Activated T-cell treated with anti-CD3 and anti-CD28 coated beads for 1 hour (primary cell): ENCODE measurements at regions not wholly inside any gene's neighbourhood (a gene's known extent, or its start where the extent isn't known, plus 50 kb on each side); places are given as distances from the start of the nearest gene placed in this dataset.
"Not testable (repeated sequence)": the region's sequence is repeated elsewhere in the genome, so short reads cannot be mapped to it uniquely, and the experiment has no call there.

Source experiments
- DNase-seq: peaks from one replicate; pipeline ENCODE4 v3.0.0-alpha.2; 2020; ENCODE audit warnings: low read depth

DNA sequence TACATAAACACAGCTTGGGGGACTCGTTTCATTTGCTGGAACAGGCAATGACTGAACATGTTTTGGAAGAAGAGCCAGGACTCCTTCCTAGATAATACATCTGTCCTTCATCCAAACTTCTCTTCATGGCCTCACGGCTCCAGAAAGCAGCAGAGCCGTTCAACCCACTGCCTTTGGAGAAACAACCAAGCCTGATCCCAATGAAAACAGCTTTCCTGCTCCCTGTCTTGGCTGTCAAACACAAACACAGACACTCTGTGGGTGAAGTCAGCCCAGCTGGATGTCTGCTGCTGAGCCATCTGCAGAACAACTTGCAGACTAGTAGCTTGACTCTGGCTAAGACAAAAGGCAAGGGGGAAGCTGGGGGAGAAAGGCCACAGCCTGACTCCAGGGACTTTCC is 345.1 kb upstream of the PSMD7 start:
- DNase-seq, result no peak

DNA sequence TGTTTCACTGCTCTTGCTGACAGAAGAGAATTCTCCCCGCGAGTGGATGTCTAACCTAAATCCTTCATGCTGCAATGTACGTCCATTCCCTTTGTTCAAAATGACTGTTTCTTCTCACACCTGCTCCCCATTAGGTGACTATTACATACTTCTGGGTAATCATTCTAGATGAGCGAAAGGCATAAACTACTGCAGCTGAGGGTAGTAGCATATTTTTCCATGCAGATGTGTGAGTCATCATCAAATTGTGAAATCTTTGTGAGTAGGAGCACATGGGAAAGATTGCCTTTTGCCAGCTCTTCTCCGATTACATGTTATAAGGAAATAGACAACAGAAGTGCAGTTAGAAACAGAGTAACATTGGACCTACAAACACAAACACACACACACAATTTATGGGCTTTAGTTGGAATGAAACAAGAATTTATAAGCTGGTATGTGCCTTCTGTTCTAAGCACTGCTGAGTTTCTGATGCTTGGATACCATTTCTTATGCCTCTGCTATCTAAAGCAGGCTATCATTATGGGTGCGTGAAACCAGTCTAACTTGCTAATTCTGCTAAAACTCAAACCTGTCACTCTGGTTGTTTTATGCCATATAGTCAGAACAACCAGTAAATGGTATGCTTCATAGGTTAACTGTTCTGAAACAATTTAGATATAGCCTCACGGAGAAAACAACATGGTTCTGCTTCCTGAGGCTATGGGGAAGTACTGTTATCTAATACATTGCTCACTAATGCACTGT is 346.9 kb upstream of the PSMD7 start:
- no peak for DNase-seq

DNA sequence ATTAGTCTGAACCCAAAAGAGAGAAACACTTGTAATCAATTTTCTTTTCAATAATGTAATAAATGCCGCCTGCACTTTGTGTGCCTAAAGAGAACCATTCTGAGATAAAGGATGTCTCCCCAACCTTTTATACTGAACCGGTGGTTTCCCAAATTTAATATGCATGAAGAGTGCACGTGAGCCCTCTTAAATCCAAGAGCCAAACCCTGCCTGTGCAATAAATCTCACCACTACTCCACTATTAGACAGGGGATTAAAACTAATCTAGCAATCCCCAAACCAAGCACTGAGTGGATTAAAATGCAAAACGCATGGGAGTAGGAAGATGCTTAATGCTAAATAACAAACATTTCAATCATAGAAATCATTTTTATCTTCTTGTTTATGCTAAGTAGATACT is 351.0 kb upstream of the PSMD7 start:
- DNase-seq, result no peak

DNA sequence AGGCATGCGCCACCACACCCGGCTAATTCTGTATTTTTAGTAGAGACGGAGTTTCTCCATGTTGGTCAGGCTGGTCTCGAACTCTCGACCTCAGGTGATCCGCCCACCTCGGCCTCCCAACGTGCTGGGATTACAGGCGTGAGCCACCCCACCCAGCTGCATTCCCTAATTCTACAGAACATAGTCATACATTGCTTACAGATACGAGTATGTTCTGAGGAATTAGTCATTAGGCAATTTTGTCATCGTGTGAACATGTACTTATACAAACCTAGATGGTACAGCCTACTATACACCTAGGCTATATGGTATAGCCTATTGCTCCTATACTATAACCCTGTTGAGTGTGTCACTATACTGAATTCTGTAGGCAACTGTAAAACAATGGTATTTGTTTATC is 353.4 kb upstream of the PSMD7 start:
- DNase-seq, result not testable (repeated sequence)

DNA sequence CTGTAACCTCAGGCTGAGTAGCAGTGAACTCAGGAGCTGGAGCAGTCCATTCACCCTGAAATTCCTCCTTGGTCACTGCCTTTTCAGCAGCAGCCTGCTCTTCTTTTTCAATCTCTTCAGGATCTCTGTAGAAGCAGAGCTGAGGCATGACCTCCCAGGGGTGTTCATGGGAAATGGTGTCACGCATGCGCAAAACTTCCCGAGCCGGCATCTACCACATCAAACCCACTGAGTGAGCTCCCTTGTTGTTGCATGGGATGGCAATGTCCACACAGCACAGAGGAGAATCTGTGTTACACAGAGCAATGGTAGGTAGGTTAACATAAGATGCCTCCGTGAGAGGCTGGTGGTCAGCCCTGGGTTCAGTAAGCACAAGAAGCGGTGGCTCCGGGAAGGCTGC is 355.8 kb upstream of the PSMD7 start:
- DNase-seq, result not testable (repeated sequence)

DNA sequence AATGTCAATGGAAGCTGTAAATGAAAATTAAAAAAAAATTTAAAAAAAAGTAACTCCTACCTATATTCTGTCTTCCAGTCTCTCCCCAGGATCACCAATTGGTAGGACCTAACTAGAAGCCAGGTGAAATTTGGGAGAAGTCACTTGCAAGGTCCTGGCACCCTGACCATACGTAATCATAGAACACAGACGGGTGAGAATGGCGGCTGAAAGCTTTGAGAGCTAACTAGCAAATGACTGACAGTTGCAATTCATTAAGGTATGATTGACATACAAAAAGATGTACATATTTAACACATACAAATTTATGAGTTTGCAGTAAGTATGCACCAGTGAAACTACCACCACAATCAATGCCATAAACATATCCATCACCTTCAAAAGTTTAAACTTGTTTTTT is 372.7 kb upstream of the PSMD7 start:
- DNase-seq, result no peak

DNA sequence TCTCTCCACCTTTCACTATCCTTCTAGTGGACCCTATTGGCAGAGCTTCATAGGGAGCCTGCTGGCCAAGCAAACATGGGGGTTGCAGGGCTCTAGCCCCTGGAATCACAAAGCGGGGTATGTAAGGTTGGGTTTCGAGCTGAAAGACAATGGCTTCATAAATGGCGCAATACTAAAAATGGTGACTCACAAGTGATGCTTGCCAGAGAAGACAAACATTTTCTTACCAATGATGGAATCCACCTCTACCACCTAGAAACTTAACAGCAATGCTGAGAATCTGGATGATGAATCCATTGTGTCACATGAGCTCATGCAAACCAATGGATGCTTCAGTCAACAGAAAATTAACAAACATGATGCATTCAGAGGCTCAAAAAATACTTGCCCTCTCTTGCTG is 375.3 kb upstream of the PSMD7 start:
- DNase-seq, result no peak

DNA sequence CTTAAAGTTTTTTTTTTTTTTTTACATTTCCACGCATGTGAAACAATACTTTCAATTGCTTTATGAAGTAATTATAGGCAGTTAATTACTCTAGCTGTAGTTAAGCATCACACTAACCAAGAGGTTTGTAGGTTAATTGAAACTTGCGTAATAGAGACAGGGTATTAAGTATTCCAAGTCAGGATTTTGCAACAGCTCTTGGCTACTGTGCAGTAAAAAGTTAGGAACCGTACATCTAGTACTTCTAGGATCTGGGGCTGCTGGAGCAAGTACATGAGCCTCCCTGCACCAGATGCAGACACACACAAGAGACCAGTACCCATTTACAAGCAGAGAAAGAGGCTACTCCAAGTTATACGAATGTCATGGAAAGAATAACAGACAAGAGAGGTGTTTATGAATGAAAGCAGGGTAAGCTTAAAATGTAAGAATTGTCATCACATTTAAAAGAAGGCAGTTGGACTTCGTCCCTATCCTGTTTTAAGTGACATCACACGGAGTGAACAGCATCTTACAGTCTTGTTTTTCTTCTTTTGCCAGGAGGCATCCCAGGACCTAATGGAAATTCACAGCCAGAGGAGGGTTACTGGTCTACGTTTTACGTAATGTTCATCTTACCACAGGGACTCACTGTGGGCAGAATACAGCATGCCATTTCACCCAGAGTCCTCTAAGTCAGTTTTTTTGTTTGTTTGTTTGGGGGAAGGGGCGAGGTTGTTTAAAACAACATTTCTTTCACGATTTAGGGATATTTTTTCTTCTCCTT is 379.6 kb upstream of the PSMD7 start:
- no peak for DNase-seq

DNA sequence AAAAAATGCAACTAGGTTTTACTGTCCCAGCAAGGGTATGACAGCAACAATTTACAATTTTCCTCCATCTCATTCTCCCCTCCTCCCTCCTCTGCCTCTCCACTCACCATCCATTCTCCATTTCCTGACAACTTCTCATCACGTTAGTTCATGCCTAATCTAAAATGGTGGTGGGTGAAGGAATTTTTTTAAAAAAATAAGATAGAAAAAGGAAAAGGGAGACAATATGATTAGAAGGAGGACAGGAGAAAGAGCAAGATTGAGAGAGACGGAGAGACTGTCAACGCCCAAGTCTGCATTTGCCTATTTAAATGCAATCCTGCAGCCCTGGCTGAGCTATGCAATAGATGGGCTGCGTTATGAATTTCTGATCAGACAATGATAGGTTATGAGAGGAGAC is 380.7 kb upstream of the PSMD7 start:
- DNase-seq, result no peak

DNA sequence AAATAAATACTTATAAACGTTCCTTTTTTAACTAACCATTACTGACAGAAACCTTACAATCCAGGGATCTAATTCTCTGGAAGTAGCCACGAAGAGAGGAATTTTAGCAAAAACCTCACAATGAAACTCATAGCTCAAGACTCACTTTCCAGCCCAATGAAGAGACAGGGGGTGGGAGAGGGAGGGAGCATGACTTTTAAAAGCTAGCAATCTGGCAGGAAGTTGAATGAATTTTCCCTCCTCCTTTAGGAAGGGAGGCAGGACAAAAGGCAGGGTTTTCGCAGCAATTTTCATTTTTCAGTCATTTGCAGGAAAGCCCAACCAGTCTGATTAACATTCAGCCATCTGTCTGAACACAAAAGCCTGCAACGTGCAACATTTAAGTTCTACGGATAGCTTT is 381.5 kb upstream of the PSMD7 start:
- DNase-seq, result no peak

DNA sequence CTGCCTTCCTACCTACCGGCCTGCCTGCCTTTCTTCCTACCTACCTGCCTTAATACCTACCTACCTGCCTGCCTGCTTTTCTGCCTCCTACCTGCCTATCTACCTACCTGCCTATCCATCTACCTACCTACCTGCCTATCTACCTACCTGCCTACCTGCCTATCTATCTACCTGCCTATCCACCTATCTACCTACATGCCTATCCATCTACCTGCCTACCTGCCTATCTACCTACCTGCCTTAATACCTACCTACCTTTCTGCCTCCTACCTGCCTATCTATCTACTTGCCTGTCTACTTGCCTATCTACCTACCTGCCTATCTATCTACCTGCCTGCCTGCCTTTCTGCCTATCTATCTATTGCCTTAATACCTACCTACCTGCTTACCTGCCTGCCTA is 383.8 kb upstream of the PSMD7 start:
- no peak for DNase-seq

DNA sequence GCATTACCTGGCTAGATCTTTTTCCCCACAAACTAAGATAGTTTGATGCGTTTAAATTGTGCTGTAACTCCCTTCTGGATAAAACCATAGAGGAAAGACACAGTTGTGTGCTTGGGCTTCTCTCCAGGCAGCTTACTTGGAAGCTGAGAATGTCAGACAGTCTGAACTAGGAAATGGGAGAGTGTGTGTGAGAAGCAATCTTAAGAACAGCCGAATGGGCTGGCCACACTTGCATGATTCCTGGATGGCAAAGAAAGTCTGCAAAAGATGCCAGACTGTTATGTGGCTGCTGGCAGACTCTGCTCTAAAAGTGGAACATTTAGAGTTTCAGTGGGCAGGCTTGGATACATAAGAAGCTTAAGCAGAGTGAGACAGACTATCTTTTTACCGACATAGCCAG is 384.3 kb upstream of the PSMD7 start:
- DNase-seq, result no peak

DNA sequence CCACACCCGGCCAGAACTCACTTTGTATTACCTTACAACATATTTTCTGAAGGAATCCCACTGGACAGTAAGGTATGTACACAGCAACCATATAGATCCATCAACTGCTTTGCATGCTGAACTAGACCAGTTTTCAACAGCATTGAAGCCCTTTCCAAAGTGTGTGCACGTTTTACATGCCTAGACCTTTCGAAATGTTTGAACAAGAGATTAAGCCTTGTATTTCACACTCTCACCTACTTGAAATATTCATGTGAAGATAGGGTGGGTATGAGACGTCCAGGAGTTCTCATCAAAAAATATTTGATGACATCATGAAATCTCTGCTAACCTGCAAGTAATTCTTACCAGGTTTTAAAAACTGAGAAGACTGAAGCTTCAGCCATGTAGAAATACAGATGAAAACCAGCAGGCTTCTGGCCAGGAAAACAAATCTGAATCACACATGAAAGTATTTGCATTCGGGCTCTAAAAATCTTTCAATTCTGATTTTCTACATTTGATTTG is 387.0 kb upstream of the PSMD7 start:
- no peak for DNase-seq

DNA sequence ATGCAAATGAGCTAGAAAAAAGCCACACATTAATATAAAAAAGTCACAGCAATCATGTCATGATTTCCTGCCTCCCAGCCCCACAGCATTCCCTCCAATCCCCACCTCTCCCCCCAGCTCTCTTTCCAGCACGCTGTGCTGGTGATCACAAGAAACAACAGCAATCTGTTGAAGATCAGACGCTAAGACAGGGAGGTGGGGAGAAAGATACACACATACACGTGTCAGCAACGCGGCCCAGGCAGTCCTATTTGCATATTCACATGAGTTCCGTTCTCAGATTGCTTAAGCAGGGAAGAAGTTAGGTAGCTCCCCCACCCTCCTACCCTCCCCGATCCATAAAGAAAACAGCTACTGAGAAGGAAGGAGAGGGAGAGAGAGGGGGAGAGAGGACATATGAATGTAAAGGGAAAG is 405.5 kb upstream of the PSMD7 start:
- DNase-seq, result no peak

DNA sequence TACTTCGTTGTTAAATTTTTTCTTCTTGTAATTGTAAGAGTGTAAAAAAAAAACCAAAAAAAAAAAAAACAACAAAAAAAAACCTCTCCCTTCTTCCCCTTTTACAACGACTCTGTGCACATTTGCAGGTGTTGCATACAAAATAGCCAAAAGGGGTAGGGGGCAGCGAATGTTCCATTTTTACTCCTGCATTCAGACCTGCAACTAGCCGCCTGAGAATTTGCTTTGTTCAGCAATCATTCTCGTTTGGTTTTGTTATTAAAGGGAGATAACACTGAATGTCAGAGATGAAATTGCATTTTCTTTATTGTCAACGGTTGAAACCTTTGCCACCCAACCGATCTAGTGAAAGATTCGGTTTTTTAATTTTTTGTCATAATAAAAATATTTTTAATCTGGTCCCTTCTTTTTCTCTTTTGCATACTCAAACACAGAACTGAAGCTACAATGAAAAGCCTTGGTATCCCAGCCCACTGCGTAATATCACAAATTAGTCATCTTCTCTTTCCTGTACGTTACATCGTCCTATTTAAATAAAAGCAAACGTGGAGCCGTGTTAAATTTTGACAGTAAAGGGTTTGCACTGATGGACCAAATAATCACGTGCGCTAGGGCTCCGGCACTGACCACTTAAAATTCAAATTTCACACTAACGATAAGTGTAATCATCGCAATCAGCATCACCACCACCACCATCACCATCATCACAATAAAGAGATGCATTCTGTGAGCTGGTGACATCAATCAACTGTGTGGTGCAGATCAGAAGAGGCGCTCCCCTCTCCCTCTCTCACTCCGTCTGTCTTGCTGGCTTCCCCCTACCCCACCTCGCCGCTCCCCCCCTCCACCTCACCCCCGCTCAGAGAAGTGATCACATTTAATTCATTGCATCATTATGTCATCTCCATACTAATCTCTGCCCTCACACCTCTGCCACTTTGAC is 406.2 kb upstream of the PSMD7 start:
- DNase-seq, result no peak

DNA sequence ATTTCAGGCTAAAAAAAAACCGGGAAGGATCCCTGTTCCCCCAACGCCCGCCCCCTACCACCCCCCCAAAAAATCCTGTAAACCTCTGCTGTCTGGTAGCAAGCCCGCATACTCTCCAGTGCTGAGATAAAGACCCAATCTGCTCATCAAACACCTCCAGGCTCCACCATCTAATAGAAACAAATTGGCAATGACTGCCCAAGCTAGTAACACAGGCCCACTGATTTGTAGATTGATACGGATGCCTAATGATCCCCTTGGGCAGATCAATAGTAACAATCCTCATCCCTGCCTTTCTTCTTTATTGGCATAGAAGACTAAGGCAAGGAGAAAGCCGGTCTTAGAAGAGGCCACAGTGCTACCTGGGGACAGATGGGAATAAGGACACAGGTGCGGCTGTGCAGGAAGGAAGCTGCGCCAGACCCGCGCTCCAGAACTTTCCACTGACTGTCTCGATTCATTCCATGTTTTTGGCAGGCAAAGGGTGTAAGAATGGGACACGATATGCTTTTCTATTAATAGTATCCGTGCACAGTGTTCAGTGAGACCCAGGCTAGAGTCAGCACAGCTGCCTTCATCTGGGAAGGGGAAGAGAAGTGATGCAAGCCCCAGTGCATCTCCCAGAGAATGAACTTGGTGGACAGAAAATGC is 407.6 kb upstream of the PSMD7 start:
- no peak for DNase-seq

DNA sequence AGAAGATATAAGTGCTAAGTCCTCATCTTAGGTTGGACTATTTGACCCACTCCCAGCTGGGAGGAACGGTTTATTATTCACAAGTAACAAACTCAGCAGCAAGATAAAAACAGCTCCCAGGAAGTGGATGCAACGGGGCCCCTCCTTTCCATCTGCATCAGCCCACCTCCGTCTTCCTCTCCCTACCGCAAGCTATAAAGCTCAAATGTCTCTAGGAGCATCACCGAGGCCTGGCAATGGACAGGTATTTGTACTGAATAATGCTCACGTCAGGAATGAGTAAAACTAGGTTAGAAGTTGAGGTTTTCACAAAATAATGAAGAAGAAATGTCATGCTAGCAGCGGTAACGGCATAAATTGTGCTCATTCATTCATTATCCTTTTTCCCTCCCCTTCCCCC is 408.7 kb upstream of the PSMD7 start:
- DNase-seq, result no peak

DNA sequence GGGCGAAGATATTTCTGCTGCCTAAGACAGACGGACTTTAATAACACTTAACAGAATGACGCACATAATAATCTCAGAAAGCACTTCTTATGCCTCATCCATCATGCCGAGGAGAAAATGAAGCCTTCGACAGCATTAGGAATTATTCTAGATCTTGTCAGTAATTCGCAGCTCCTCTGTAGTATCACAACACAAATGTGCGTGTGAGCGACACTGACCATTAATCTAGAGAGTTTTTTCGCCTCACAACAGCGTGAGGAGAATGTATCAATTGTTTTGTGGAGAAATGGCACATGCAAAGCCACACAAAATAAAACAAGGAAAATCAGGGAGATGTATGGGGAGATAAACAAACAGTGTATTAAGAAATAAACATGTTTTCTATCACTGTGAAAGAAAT is 410.2 kb upstream of the PSMD7 start:
- no peak for DNase-seq

DNA sequence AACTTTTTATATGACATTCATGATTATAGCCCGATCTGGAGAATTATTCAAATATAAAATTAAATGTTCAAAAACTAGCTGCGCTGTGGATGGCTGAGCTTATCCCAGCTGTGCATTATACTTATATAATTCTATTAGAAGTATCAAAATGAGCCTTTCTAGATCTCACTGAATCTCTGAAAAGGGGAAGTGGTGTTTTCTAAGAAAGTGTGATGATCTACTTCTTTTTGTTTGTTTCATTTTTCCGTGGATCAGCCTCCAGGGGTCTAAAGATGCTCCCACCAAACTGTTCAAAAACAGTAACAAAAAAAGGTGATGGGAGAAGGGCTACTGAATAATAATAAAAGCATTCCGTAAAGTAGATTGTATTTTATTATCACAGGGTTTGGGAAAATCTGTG is 411.3 kb upstream of the PSMD7 start:
- DNase-seq, result no peak

DNA sequence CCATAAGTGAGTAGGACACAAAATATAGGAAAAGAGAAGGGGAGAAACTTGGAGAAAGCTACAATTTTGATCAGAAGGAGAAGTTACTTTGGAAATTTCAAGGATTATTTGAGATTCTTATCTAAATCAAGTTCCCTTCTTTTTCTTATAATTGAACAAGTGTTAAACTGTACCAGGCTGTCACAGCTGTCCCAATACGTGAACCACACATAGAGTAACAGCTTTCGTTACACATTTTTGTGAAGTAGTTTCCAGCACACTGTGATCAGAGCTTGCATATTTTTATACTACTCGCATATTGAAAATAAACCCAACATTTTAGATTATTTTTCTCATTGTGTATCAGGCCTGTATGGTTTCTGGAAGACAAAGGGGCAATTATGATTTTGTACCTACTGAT is 412.8 kb upstream of the PSMD7 start:
- no peak for DNase-seq

DNA sequence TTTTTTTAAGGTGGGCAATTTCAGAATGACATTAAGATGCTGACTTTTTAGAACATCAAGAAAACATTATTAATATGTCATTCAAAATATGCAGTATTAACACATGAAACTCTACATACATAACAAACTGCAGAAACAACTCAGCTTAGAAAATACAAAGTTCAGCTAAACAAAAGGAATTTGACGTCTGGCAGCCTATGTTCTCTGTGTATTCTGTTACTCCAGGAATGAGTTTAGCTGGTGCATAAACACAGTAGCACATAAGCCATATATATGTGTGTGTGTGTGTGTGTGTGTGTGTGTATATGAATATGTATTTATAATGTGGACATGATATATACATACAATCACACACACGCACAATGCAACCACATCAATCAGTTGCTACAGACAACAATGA is 413.5 kb upstream of the PSMD7 start:
- DNase-seq, result no peak

DNA sequence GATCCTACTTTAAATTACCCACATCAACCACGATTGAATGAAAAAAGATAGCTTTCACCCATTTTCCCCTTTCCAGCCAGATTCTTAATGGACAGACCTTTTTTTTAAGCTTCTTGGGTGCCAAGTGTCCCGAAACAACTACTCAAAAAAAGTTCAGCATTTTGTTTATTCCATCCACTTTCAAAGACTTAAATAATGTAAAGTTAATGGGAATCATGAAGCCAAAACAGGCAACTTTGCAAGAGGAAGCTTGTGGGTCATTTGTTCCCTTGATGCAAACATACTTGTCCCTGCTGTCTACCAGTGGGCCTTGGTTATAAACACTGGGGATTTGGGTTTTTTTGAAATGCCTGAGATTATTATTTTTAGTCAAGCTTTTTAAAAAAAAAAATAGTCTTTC is 414.0 kb upstream of the PSMD7 start:
- DNase-seq, result no peak
